Left kidney (tissue), 1 donor: ENCODE measurements at regions not wholly inside any gene's neighbourhood (a gene's known extent, or its start where the extent isn't known, plus 50 kb on each side); places are given as distances from the start of the nearest gene placed in this dataset.

ENCODE experiments used
- DNase-seq: peaks from one replicate; pipeline ENCODE4 v3.0.0-alpha.2; 2013

DNA sequence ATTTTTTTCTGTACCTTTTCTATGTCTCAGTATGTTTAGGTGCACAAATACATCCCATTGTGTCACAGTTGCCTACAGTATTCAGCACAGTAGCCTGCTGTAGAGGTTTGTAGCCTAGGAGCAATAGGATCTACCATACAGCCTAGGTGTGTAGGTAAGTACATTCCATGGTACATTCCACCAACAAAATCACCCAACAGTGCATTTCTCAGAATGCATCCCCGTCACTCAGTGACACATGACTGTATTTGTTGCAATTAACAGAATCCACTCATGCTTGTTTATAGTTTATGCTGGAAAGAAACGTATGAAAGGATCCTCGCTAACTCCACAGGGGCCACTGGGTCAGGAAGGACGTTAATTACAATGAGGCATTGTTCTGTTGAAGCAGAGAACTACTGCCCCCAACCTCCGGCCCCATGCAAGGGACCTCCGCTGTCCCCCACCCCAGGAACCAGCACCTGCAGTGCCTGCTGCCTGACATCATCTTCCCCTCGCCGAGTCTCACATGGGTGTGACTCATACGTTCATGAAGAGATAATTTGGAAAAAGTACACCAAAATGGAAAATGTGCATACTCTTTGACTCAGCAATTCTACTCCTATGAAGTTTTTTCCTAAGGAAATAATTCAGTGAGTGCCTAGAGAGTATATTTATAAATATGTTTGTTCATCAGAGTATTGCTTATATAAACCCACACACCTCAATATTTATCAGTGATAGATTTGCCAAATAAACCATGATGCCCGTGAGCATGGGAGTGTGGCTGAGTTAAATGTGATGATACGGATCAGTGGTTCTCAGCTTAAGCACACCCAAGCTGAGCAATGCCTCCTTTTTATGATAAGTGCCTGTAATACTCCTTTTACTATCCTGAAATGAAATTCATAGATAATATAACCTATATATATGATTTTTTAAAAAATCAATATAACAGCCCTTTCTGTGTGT, 156.4 kb upstream of the ECI2 start:
- DNase-seq = no peak

DNA sequence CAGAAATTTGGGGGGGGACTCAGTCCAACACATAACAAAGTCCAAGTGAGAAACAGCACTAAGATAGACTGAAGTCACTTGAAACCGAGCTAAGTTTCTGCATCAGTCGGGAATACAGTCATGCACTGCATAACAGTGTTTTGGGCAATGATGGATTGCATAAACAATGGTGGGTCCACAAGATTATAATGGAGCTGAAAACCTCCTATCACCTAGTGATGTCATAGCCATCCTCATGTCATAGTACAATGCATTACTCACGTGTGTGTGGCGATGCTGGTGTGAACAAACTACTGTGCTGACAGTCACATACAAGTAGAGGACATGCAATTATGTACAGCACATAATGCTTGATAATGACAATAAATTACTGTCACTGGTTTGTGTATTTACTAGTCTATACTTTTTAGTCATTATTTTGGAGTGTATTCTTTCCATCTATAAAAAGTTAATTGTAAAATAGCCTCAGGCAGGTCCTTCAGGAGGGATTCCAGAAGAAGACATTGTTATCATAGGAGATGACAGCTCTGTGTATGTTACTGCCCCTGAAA, 154.5 kb upstream of the ECI2 start:
- DNase-seq = no peak

DNA sequence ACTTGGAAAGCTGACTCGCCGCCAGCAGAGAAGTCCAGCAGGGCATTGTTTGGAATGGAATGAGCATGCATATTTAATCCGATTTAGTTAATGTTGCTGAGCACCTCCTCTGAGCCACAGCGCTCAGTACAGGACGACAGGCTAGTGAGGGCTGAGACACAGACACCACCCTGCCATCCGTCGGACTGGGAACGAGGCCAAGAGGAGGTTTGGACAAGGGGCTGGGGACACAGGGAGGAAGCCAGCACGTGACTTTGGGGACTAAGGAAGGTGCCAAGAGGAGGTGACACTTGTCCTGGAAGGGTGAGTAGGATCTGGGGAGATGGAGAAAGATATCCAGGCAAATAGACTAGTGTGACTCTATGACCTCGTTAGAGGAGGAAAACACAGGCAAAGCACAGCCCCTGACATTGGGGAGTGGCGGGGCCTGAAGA, 152.5 kb upstream of the ECI2 start:
- no peak for DNase-seq

DNA sequence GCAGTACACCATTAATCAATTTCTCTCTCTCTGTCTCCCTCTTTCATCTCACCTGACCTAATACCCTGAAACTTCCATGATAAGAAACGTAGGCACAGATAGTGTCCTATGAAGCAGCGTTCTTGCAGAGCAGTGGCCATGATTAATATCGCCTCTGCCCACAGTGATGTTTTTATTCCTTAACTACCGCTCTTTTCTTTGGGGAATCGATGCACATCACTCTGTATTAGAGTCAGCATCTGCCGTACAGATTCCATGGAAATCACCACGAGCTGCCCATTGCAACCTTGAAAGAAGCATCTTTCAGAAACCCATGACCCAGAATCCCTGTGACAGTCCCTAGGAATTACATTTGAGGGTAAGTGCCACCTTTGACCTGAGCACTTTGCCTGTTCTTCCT, 152.0 kb upstream of the ECI2 start:
- DNase-seq = no peak

DNA sequence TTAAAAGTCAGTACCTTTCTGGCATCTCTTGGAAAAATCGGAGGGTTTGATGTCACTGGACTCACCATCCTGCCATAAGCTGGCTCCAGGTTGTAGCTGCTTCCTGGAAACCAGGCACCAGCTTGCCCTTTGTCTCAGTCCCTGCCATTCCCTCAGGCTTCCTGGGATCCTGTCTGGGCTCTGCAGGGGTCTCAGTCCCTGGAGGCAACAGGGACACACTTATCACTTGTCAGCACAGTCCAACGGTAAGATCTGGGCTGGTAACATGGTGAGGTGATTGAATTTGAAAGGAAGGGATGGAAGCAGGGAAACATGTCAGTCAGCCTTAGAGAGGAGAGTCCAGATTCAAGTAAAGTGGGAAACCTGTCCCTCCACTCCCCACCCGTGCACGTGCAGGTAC, 147.6 kb upstream of the ECI2 start:
- DNase-seq = no peak

DNA sequence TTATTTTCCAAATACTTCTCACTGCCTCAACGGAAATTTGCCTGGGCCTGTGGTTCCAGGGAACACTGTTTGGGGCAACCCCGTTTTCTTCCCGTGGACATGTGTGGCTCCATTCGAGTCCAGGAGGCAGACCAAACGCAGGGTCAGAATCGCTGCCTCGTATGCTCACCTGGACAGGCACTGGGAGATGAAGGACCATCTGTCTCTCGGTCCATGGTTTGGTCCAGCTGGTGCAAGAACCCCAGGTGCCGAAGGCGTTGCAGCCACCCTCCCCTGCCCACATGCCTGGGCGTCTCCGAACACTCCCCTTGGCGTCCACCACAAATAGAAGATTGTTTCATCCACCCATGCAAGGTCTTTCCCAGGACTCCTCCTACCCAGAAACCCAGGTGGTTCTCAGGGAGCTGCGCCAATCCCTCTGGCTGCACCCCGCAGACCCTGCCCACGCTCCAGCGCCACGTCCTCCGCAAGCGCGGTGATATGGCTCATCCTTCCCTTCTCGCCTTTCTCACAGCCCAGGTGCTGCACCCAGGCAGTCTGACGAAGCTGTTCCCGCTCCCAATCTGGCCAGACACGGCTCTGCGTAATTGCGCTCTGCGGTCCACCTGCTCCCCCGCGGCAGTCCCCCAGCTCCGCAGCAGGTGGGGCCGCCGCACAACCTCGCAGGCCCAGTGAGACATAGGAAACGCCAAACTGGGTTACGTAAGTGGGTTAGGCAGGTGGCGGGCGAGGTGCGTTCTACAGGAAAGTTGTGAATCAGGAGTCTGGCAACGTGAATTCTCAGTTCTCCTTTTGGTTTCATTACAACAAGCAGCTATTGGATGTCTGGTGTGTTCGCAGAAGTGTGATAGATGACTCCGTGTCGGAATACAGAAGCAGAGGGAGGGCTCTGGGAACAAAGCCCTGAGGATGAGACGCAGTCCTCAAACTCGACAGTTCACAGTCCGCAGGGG, 146.2 kb upstream of the ECI2 start:
- DNase-seq = peak; percentile 63

DNA sequence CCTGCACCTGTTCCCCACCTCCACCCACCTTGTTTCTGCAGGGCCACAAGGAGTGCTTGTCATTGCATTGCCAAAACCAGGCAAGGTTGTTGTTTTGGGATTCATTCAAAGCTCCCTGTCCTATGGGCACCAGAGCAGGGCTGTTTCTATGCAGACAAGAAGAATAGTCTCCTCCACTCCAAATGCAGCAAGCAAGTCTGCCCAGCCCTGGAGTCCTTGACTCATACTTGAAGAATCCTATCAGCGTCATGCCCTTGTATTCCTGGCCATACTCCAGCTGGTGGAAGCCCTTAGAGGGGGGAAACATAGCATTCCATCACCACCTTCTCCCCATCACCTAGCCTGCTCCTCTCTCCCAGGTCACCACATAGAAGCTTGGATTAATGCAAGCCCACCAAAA, 145.3 kb upstream of the ECI2 start:
- no peak for DNase-seq

DNA sequence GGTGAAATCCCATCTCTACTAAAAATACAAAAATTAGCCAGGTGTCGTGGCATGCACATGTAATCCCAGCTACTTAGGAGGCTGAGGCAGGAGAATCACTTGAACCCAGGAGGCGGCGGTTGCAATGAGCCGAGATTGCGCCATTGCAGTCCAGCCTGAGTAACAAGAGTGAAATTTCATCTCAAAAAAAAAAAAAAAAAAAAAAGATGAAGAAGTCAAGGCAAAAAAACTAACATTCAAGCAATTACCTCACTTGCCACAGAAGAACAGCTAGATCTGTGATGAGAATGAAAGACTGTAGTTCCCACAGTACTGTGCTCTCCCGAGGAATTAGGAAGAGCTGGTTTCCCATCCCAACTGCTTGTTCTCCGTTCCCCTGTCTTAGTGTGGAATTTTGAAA, 144.7 kb upstream of the ECI2 start:
- no peak for DNase-seq

DNA sequence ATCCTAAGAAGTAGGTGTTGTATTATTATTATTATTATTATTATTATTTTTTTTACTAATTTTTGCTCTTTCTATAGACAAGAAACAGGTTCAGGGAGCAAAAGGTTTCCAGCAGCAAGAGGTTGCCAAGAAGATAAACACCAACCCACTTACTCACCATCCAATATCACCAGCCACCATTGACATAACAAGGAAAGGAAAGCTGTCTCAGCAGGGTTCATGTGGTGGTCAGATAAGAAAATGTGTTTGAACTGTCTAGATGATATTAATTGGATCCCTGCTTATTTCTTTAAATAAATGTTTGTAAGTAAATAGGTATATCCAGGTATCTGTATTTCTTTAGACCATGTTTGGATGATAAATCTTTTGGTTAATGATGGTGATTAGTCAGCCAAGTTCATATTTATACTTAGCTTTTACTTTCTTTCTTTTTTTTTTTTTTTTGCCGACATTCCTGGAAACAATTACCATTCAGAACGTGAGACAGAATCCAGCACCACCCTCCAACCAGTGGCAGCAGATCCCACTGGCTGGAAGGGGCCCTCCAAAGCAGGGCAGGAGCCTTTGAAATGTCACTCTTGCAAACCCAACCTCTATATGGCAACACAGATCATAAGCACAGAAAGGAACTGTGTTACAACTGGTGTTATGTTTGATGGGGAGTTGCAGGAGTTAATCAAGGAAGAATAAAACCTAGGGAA, 139.2 kb upstream of the ECI2 start:
- DNase-seq = no peak

DNA sequence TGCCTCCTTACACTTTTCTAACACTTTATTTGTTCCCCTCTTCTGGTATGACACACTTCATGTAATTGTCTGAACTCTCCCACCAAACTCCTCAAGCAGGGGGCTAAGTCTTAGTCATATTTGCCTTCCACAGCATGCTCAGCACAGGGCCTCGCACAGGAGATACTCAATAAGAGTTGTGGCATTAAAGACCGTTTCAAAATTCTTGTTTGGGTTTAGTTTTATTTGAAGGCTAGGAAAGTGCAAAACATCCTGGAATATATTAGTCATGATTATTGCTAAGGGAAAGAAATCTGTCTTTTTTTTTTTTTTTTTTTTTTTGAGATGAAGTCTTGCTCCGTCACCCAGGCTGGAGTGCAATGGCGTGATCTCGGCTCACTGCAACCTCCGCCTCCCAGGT, 137.6 kb upstream of the ECI2 start:
- DNase-seq = no peak

DNA sequence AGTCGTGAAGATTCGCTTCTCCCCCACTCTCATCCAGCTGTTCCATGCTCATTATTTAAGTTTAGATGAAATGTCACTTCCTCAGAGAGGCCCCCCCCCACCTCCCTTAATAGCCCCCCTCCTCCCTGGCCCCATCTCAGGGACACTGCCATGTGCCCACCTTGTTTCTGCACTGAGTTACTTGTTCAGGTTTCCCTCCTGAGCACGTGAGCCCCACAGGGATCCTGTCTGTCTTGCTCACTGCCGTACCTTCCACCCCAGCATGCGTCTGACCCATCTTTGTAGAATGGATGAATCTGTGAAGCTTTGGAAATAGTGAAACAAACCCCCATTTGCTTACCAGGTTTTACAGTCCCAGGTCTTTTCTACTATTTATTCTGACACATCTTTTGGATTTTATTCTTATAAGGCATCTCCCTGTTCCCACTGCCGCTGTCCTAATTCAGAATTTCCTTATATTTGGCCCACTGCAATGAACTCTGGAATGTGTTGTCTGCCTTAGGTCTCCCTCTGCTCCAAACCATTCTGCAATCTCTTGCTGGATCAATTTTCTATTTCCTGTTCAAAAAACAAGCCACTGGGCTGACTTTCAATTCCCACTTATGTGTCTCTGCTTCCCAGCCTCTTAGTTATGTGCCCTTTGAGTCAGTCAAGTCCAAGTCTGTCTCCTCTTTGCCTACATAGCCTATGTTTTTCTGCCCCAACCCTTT, 136.5 kb upstream of the ECI2 start:
- DNase-seq = no peak

DNA sequence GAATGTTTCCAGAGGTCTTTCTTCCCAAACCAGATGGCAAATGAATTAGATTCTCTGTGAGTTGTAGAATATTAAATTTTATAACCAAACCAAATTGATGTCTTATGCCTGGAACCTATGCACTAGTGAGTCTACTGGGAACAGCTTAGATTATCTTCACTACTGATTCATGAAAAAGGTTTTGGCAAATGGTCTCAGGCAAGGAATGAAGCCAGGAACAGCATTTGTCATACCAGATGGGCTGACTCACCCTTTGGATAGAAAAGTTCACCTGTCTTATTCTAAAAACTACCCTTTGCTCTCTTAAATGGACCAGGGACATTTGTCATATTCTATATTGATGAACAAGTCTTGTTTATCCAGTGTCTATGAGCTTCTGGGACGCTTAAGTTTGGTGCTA, 135.4 kb upstream of the ECI2 start:
- no peak for DNase-seq

DNA sequence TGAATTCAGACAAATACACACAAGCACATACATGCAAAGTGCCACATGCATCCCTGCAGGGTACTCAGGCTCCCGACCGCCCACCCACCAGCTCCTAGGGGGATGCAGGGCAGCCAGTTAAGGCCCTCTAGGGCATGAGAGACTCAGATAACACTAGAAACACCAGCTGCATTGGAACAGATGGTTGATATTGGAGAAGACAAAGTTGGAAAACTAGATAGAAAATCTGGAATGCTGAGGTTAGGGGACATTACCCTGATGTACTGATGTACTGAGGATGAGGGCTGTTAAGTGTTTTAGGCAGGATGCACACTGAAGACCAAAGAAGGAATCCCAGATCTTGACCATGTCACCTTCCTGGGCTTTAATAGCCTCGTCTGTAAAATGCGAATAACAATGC, 134.6 kb upstream of the ECI2 start:
- DNase-seq = no peak

DNA sequence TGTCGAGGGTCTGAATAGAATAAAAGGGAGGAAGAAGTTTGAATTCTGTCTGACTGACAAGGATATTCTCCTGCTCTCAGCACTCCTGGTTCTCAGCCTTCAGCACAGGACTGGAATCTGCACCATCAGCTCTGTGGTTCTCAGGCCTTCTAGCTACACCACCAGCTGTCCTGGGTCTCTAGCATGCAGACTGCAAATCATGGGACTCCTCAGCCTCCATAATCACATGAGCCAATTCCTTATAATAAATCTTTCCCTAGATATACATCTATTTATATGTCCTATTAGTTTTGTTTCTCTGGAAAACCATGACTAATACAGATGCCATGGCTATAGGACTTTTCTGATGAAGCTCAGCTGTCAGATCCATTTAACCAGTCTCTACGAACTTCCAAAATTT, 132.8 kb upstream of the ECI2 start:
- no peak for DNase-seq

DNA sequence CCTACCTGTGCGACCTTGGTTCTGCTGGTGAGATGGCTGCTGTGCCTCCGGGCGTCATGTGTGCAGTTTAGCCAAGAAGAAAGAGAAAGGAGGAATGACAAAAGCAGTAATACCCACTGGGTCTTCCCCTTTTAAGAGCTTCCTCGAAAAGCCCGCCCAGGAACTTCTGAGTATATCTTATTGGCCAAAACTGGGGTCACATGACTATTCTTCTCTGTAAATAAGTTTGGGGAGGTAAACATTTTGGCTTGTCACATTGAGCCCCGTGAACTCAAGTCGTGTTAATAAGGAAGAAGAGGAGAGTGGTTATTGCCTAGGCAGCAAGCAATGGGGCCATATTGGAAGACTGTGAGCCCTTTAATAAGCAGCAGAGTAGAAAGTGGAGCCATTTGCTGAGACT, 130.4 kb upstream of the ECI2 start:
- no peak for DNase-seq

DNA sequence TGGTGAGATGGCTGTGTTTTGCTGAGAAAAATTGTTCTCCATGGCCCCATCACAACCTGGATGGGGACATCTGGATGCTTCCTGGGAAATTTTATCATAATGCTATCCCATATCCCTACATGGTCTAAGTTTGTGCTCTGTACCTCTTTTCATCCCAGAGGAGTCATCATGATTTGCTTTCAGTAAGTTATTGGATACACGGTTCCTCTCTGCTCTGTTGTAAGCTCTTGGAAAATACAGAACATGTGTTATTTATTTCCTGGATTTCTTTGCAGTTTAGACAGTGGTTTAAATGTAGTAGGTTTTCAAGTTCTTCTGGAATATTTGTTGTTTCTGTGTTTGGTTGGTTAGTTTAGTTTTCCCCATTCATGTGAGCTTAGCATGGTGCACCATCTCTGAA, 129.2 kb upstream of the ECI2 start:
- DNase-seq = no peak

DNA sequence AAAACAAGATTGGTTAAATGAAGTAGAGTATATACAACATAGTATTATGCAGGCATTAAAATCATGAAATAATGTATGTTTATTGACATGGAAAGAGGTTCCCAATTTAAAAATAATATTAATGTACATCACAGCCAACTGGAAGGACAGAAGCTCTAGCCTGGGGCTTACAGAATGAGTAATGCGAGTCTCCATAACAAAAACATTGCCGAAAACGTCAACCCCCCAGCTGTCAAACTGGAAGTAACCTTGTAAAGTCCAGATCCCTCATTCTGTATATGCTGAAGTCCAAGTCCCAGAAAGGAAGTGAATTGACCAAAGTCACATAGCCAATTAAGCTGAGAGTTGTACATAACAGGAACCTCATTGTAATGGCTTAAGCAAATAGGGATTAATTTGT, 128.7 kb upstream of the ECI2 start:
- DNase-seq = no peak

DNA sequence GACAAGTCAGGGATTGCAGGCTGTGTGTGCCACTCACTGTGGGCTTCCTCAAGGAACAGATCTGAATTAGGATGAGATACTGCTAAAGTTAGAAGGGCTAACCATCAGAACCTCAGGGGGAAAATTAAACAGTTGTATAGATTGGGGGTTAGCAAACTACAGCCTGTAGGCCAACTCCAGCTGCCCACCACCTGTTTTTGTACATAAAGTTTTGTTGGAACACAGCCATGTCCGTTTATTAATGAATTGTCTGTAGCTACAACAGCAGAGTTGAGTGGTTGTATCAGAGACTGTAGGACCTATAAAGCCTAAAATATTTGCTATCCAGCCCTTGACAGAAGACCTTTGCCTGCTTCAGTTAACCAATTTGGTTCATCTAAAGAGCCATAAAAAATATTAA, 127.2 kb upstream of the ECI2 start:
- peak; percentile 24 for DNase-seq

DNA sequence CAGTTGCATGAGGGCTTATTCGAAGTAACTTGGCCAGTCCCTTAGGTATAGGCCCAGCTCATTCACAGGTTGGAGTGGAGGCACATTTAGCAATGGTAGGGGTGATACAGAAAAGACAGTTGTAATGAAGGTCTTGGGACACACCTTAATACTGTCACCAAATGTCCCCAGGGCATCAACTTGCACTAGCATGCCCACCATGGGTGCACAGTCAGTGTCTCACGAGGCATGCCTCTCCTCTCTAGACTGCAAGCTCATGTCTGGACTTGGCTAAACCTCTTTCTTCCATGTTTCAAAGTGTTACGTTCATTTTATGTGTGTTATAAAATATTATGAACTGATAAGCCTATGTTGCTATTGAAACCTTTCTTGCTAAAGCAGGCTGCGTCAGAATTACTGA, 124.0 kb upstream of the ECI2 start:
- DNase-seq = no peak

DNA sequence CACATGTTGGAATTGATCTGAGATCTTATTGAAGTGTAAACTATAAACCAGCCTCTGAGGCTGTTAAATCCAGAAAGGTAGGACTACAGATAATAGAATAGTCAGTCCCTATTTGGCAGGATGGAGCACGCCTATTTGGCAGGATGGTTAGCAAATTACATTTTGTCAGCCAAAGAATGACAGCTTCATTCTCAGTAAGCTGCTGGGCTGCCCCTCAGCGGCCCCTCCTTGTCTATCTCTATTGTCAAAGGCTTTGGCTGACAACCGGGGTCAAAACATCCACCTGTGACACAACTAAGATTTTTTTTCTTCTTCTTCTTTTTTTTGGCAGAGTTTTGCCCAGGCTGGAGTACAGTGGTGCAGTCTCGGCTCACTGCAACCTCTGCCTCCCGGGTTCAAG, 123.4 kb upstream of the ECI2 start:
- DNase-seq = no peak

DNA sequence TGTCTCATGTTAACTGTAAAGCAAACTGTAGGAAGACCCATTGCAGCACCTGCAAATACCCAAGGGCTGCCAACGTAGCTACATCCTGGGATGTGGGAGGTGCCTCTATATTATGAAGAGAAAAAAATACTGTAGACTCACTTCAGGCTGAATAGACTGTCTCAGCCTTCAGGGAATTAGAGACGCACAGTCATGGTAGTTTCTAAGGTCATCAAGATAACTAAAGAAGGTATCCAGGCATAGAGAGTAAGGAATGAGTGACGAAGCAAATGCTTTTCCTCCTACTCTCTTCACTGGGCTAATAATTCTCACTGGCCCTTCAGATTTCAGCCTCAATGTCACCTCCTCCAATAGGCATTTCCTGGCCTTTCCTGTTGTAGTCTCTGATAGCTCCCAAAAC, 121.6 kb upstream of the ECI2 start:
- DNase-seq = no peak
